Astrocyte (in vitro differentiated cells and primary cell): ENCODE measurements at regions not wholly inside any gene's neighbourhood (a gene's known extent, or its start where the extent isn't known, plus 50 kb on each side); places are given as distances from the start of the nearest gene placed in this dataset.

ENCODE experiments used
- DNase-seq: peaks from one replicate; pipeline ENCODE4 v3.0.0-alpha.2; 2010; ENCODE audit warnings: low read depth
- FAIRE-seq: peaks from 2 replicates; lab custom pipeline; 2011; peaks lifted over from hg19 to GRCh38; lab: Jason Lieb, UNC
- H2AFZ ChIP-seq: 2 replicates; pipeline ENCODE4 v1.6.0; 2012; ENCODE audit warnings: low read depth, low read length, inconsistent platforms
- H3K27ac ChIP-seq: 2 replicates; pipeline ENCODE4 v1.5.1; 2011; ENCODE audit warnings: low read depth, low read length, inconsistent platforms
- H3K27me3 ChIP-seq: 2 replicates; pipeline ENCODE4 v1.6.0; 2011; ENCODE audit warnings: low read length, inconsistent platforms; ENCODE audit not compliant: insufficient read depth
- H3K36me3 ChIP-seq: 2 replicates; pipeline ENCODE4 v1.5.1; 2011; ENCODE audit warnings: low read length, inconsistent platforms; ENCODE audit not compliant: insufficient read depth
- H3K4me1 ChIP-seq: 2 replicates; pipeline ENCODE4 v1.5.1; 2011; ENCODE audit warnings: low read length, inconsistent platforms; ENCODE audit not compliant: insufficient read depth
- H3K4me2 ChIP-seq: 2 replicates; pipeline ENCODE4 v1.6.0; 2012; ENCODE audit warnings: low read length, inconsistent platforms
- H3K4me3 ChIP-seq: 2 replicates; pipeline ENCODE4 v1.5.1; 2011; ENCODE audit warnings: low read depth, mild to moderate bottlenecking, low read length, inconsistent platforms; ENCODE audit not compliant: insufficient read depth
- H3K79me2 ChIP-seq: 2 replicates; pipeline ENCODE4 v1.6.0; 2012; ENCODE audit warnings: mild to moderate bottlenecking, low read length, inconsistent platforms; ENCODE audit not compliant: insufficient read depth
- H3K9ac ChIP-seq: 2 replicates; pipeline ENCODE4 v1.6.0; 2012; ENCODE audit warnings: mild to moderate bottlenecking, low read length, inconsistent platforms
- H3K9me3 ChIP-seq: 2 replicates; pipeline ENCODE4 v1.5.1; 2012; ENCODE audit warnings: low read depth, mild to moderate bottlenecking, low read length, inconsistent platforms; ENCODE audit not compliant: insufficient read depth
- H4K20me1 ChIP-seq: 2 replicates; pipeline ENCODE4 v1.6.0; 2012; ENCODE audit warnings: low read length, inconsistent platforms; ENCODE audit not compliant: insufficient read depth
- H3K27ac Mint-ChIP-seq: one replicate; pipeline ENCODE4 v1.8.0; 2021; ENCODE audit warnings: mild to moderate bottlenecking, mixed read lengths; ENCODE audit not compliant: unreplicated experiment
- H3K27me3 Mint-ChIP-seq: one replicate; pipeline ENCODE4 v1.8.0; 2021; ENCODE audit warnings: low read depth, mixed read lengths; ENCODE audit not compliant: unreplicated experiment
- H3K36me3 Mint-ChIP-seq: one replicate; pipeline ENCODE4 v1.8.0; 2021; ENCODE audit warnings: low read depth, mixed read lengths; ENCODE audit not compliant: unreplicated experiment
- H3K4me1 Mint-ChIP-seq: one replicate; pipeline ENCODE4 v1.8.0; 2021; ENCODE audit warnings: low read depth, mixed read lengths; ENCODE audit not compliant: unreplicated experiment
- H3K4me3 Mint-ChIP-seq: one replicate; pipeline ENCODE4 v1.8.0; 2021; ENCODE audit warnings: mild to moderate bottlenecking, moderate library complexity, mixed read lengths; ENCODE audit not compliant: unreplicated experiment
- H3K9me3 Mint-ChIP-seq: one replicate; pipeline ENCODE4 v1.8.0; 2021; ENCODE audit warnings: mild to moderate bottlenecking, mixed read lengths; ENCODE audit not compliant: unreplicated experiment
- CTCF ChIP-seq: IDR thresholded peaks from 2 replicates; pipeline ENCODE4 v1.5.1; 2011; ENCODE audit warnings: low read depth, mild to moderate bottlenecking, inconsistent platforms, low read length, moderate library complexity; ENCODE audit not compliant: insufficient read depth
- EZH2 ChIP-seq: IDR thresholded peaks from 2 replicates; pipeline ENCODE4 v1.6.1; 2012; ENCODE audit warnings: mild to moderate bottlenecking, low read length, inconsistent platforms; ENCODE audit not compliant: insufficient read depth

GRCh38 chr18:57931038-57931437 lies 113.0 kb upstream of the NEDD4L start:
- FAIRE-seq (no peak), DNase-seq (no peak)
- Histone ChIP-seq H3K9me3 (no peaks in the 10 kb centered on the region), H3K4me2 (no peak overlapping the region), H3K27ac (no peak overlapping the region), H3K27me3 (no peaks in the 10 kb centered on the region), H3K36me3 (no peaks in the 10 kb centered on the region), H4K20me1 (no peaks in the 10 kb centered on the region), H2AFZ (no peak overlapping the region), H3K4me3 (no peak overlapping the region), H3K4me1 (peaks cover 4% of the 10 kb centered on the region), H3K79me2 (no peaks in the 10 kb centered on the region), H3K9ac (no peak overlapping the region)
- Mint-ChIP-seq H3K27me3 (peaks cover 2% of the 10 kb centered on the region), H3K27ac (no peak overlapping the region), H3K36me3 (no peaks in the 10 kb centered on the region), H3K9me3 (no peaks in the 10 kb centered on the region), H3K4me3 (no peak overlapping the region), H3K4me1 (no peaks in the 10 kb centered on the region)
- TF ChIP-seq EZH2 = no peak
- no peak for TF ChIP-seq CTCF

- Mint-ChIP-seq H3K4me1 (peaks cover 4% of the 10 kb centered on the region), H3K9me3 (no peaks in the 10 kb centered on the region), H3K27me3 (peaks cover 2% of the 10 kb centered on the region), H3K36me3 (no peaks in the 10 kb centered on the region), H3K4me3 (no peak overlapping the region), H3K27ac (no peak overlapping the region)
- Histone ChIP-seq H3K79me2 (no peaks in the 10 kb centered on the region), H3K36me3 (no peaks in the 10 kb centered on the region), H3K9me3 (no peaks in the 10 kb centered on the region), H3K9ac (no peak overlapping the region), H3K4me3 (no peak overlapping the region), H2AFZ (no peak overlapping the region), H3K27me3 (no peaks in the 10 kb centered on the region), H3K27ac (no peak overlapping the region), H4K20me1 (no peaks in the 10 kb centered on the region), H3K4me2 (no peak overlapping the region), H3K4me1 (peaks cover 5% of the 10 kb centered on the region)
- DNase-seq = no peak
- TF ChIP-seq EZH2 (no peak), CTCF (no peak)
- FAIRE-seq = no peak
These were observed 113.5 kb upstream of the NEDD4L start for GRCh38 chr18:57930476-57930875.

- Histone ChIP-seq H3K9me3 (no peaks in the 10 kb centered on the region), H3K9ac (no peak overlapping the region), H2AFZ (no peak overlapping the region), H4K20me1 (no peaks in the 10 kb centered on the region), H3K4me2 (no peak overlapping the region), H3K79me2 (no peaks in the 10 kb centered on the region), H3K27me3 (no peaks in the 10 kb centered on the region), H3K4me1 (peaks cover 8% of the 10 kb centered on the region), H3K36me3 (no peaks in the 10 kb centered on the region), H3K27ac (no peak overlapping the region), H3K4me3 (no peak overlapping the region)
- Mint-ChIP-seq H3K36me3 (no peaks in the 10 kb centered on the region), H3K4me3 (no peak overlapping the region), H3K27ac (no peak overlapping the region), H3K9me3 (no peaks in the 10 kb centered on the region), H3K27me3 (peaks cover 2% of the 10 kb centered on the region), H3K4me1 (peaks cover 4% of the 10 kb centered on the region)
- no peak for FAIRE-seq
- DNase-seq = no peak
- TF ChIP-seq EZH2 = no peak
- no peak for TF ChIP-seq CTCF
These were observed 114.1 kb upstream of the NEDD4L start for GRCh38 chr18:57929922-57930321.
